ENCODE measurements at regions not wholly inside any gene's neighbourhood (a gene's known extent, or its start where the extent isn't known, plus 50 kb on each side); places are given as distances from the start of the nearest gene placed in this dataset.

GRCh38 chrX:6683353-6683752 lies 148.4 kb upstream of the VCX3A start:
- no peak for DNase-seq

DNA sequence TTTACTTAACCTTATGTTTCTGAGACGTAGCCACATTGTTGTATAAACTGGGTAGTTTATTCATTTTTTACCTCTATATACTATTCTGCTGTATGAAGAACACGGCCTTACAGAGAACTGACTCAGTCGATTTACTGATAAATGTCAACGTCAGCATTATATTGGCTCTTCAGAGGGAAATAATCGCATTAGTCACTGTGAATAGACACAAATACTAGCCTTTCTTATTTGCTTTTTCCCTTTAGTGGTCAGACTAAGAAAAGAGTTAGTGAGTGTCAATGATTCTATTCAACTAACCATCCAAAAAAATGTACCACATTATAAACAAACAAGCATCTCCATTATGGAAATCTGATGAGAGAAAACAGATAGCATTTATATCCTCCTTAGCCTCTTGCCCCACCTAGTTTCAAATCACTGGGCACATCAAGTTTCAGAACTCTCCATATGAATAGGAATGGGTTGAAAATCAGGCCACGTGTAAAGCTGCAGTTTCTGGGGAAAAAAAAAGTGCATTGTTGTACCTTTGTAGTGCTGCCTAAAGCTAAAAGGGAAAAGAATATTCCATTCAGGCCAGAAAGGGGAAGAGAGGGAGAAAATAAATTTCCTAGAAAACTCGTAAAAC lies 146.7 kb upstream of the VCX3A start:
- no peak for DNase-seq

DNA sequence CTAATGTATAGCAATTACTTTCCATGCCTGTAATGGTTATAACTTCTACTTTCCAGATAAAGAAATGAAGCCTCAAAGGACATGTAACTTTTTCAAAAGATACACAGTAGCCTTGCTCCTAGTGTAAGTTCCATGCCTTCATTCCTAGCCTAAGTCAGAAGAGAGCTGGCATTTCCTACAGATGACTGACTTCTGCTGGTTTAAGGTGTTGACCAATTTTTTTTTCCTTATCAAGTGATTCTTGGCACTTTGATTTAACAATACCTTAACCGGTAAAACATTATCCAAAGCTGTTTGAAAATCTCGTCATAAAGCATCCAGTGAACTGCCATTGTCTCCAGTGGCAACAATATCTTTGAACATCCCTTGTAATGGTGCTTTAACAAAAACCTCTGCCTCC lies 145.1 kb upstream of the VCX3A start:
- DNase-seq, result no peak

GRCh38 chrX:6679550-6679949 lies 144.6 kb upstream of the VCX3A start:
- no peak for DNase-seq

DNA sequence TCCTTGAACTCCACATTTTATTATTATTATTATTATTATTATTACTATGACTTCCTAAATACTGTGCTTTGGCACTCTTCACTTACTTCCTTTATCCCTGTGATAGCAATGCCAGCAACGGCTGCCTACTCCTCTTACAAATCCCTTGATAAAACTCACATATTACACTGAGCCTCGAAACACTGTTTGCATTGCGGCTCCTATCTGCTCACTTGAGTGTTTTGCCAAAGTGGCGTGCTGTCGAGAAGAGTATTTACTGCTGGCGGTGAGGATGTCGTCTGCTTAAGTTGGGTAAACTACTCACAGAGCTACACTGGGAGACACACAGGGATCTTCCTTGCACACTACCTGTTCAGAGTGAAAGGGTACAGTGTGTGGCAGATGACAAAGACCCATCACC lies 143.4 kb upstream of the VCX3A start:
- DNase-seq, result peak; percentile 16

GRCh38 chrX:6674734-6675133 lies 139.8 kb upstream of the VCX3A start:
- DNase-seq, result no peak

GRCh38 chrX:6667048-6667768 lies 132.3 kb upstream of the VCX3A start:
- DNase-seq, result no peak

GRCh38 chrX:6666624-6667023 lies 131.7 kb upstream of the VCX3A start:
- DNase-seq, result no peak

GRCh38 chrX:6661736-6662135 lies 126.8 kb upstream of the VCX3A start:
- DNase-seq, result no peak

DNA sequence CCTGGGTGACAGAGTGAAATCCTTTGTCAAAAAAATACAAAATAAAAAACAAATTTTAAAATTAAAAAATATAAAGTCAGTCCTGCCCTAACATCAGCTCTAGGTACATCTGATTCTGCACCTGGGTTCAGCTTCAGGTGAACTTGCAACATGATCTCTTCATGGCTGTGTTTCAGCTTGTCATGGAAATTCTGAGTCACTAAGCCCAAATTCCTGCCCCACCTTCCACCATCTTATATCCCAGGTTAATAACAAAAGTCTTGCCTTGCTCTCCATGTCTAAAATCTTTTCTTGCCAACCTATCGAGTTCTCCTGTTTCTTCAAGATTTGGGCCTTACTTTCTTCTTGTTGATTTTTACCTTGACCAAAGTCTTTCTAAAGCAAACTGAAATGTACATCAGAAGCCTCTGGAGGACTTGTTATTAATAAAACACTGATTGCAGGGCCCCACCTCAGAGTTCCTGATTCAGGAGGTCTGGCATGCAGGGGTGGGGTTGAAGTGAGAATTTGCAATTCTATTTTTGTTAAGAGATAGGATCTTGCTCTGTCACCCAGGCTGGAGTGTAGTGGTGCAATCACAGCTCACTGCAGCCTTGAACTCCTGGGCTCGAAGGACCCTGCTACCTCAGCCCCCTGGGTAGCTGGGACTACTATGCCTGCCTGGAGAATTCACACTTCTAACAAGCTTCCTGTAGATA lies 125.8 kb upstream of the VCX3A start:
- DNase-seq, result no peak

DNA sequence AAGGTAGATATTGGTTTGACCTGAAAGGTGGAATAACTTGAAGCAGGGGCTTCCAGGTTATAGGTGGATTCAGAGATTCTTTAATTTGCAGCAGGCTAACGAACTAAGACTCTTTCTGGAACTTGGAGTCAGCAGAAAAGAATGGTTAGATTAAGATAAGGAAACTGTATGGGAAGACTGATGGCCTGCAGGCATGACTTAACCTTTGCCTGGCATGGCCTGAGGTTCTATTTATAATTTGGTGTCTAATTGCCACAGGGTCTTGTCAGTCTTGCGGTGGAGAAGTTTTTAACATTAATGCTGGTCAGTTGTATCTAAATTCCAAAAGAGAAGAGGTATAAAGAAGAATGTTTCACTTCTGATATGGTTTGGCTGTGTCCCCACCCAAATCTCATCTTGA lies 110.3 kb upstream of the VCX3A start:
- no peak for DNase-seq

GRCh38 chrX:6644411-6644810 lies 109.5 kb upstream of the VCX3A start:
- no peak for DNase-seq

- DNase-seq, result no peak
Observed at GRCh38 chrX:6640727-6641126, 105.8 kb upstream of the VCX3A start.

DNA sequence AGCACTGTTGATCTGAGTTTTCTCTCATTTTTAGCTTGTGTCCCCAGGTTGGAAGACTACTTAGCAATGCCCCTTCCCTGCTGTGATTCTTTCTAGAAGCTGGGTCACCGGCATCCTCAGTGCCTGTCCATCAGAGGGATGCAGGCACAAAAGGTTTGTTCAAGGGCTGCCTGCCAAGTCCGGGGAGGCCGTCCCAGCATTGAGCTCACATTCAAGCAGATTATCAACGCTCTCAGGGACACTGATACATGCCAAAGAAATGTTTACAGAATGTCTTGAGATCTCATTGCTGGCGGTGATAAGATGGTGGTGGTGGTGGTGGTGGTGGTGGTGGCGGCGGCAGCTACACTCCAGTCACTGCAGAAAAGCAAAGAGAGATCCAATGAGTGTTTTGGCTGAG lies 79.6 kb upstream of the VCX3A start:
- DNase-seq, result no peak

DNA sequence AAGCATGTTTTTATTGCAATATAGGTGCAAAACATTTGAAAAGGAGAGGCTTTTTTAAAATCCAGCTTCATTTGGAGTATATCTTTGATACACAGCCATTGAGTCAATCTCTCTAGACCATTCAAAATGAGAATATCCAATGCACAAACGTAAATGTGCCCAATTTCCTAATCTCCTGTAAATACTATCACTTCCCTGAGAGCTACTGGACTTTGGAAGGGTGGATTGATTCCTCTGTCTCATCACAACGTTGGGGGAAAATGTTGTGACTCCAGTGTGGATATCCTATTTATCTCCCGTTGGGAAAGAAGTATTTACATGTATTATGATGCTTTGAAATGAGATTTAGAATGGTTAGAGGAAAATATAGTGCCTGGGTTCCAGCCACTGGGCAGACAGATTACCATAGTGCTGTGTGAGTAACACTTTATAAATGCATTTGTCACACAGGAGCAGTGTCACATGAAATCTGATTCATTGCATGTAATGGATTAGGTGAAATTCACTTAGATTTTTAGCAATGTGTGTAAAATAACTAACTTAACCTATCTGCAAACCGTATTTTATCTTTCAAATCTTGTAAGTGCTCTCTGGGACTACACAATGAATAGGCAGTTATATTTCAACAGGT lies 64.4 kb upstream of the VCX3A start:
- DNase-seq, result no peak
